Vagina (tissue), 2 donors: ENCODE measurements at regions not wholly inside any gene's neighbourhood (a gene's known extent, or its start where the extent isn't known, plus 50 kb on each side); places are given as distances from the start of the nearest gene placed in this dataset.
"Not testable (repeated sequence)": the region's sequence is repeated elsewhere in the genome, so short reads cannot be mapped to it uniquely, and the experiment has no call there.

ENCODE experiments used
- DNase-seq, 2 donors: peaks; one replicate each; pipeline ENCODE4 v3.0.0-alpha.2; 2017; ENCODE audit errors: extremely low spot score in 2 of 2
- H3K27ac ChIP-seq: fragments of 200-600 bp; sonication (generic); one replicate; pipeline ENCODE4 v1.5.1; 2019
- H3K27me3 ChIP-seq: fragments of 200-600 bp; sonication (generic); one replicate; pipeline ENCODE4 v1.5.1; 2019
- H3K36me3 ChIP-seq, 2 donors: fragments of 200-600 bp; sonication (generic); one replicate each; pipeline ENCODE4 v1.5.1; 2017 to 2019
- H3K4me1 ChIP-seq: fragments of 200-600 bp; sonication (generic); one replicate; pipeline ENCODE4 v1.5.1; 2019
- H3K4me3 ChIP-seq, 2 donors: fragments of 200-600 bp; sonication (generic); 1 replicate in 1 of 2; 2 replicates in 1 of 2; pipeline ENCODE4 v1.5.1; 2016 to 2019
- H3K9me3 ChIP-seq: fragments of 200-600 bp; sonication (generic); one replicate; pipeline ENCODE4 v1.5.1; 2019
- CTCF ChIP-seq, 3 experiments: fragments of 450-650 bp in 2 of 3; fragments of 200-600 bp in 1 of 3; sonication (generic) in 1 of 3; IDR thresholded peaks; one replicate each; pipeline ENCODE4 v1.5.1; 2017 to 2019; ENCODE audit warnings: antibody characterized with exemption in 3 of 3, mild to moderate bottlenecking in 2 of 3, moderate library complexity in 2 of 3
- intact Hi-C: fragments of 100-400 bp; cut with DNase I; formaldehyde crosslinking; loops from one replicate; pipeline ENCODE4 v1.15.1; 2023

- H3K9me3 ChIP-seq, H3K27ac ChIP-seq, DNase-seq, H3K27me3 ChIP-seq, H3K36me3 ChIP-seq, H3K4me3 ChIP-seq, intact Hi-C loops, H3K4me1 ChIP-seq: not testable (repeated sequence)
Observed at GRCh38 chr1:273772-274171, 177.7 kb downstream of the OR4F29 start.

DNA sequence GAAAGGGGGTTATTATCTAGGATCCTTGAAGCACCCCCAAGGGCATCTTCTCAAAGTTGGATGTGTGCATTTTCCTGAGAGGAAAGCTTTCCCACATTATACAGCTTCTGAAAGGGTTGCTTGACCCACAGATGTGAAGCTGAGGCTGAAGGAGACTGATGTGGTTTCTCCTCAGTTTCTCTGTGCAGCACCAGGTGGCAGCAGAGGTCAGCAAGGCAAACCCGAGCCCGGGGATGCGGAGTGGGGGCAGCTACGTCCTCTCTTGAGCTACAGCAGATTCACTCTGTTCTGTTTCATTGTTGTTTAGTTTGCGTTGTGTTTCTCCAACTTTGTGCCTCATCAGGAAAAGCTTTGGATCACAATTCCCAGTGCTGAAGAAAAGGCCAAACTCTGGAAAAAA, 183.7 kb downstream of the OR4F29 start:
- H3K4me3 ChIP-seq, H3K9me3 ChIP-seq, H3K36me3 ChIP-seq, H3K27ac ChIP-seq, H3K4me1 ChIP-seq, intact Hi-C loops, H3K27me3 ChIP-seq: not testable (repeated sequence)
- TF ChIP-seq CTCF (IDR thresholded peaks at IDR 0.05), result peak in 2 of 3 experiments; percentile 34 to 62
- DNase-seq, result peak in 1 of 2 donors; percentile 10
